HG03066 (cell line): ENCODE measurements at regions not wholly inside any gene's neighbourhood (a gene's known extent, or its start where the extent isn't known, plus 50 kb on each side); places are given as distances from the start of the nearest gene placed in this dataset.
"Not testable (repeated sequence)": the region's sequence is repeated elsewhere in the genome, so short reads cannot be mapped to it uniquely, and the experiment has no call there.

Experiments used
- ATAC-seq: cut with Tn5 transposase; IDR thresholded peaks from one replicate; pipeline ENCODE4 v1.9.1; 2021; ENCODE audit warnings: low read depth; ENCODE audit not compliant: unreplicated experiment

DNA sequence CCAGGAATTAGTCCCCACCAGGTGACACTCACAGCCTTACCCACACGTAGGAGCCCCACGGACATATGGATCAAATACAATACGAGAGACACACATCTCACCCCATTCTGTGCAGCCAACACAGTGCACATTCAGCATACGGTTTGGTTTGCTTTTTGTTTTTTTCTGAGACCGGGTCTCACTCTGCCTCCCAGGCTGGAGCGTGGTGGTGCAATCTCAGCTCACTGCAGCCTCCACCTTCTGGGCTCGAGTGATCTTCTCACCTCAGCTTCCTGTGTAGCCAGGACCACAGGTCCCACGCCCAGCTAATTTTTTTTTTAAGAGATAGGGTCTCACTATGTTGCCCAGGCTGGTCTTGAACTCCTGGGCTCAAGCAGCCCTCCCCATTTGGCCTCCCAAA lies 102.8 kb downstream of the POTEB start:
- not testable (repeated sequence) for ATAC-seq

DNA sequence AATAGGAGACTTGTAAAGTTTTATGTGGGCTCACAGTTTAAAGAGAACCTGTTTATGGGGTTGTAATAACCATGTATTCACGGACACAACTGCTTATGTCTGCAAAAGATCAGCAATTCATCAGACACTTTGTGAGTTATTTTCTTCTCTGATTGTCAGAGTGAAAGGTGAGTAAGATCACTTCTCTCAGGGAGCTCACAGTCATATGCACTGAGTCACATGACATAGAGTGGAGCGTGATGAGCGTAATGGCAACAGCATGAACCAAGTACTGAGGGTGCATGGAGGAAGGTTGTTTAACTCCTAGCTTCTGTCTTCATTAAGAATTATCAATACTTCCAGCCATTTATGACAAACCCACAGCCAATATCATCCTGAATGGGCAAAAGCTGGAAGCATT lies 111.0 kb downstream of the POTEB start:
- not testable (repeated sequence) for ATAC-seq

DNA sequence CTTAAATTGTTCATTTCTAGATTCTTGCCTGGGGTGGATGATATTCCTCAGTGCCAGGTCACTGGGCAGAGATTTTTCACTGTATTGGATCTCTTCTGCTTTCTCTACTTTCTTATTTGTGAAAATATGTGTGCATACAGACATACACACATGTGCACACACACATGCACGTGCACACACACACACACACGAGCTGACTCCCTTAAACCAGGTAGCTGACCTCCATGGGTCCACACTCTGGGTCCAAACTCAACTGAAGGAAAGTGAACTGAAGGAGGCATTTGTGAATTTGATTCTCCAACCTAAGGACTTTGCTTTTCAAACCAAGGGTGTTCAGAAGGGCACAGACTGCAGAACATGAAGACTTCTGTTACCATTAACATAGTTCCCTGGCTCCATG lies 113.8 kb downstream of the POTEB start:
- ATAC-seq = not testable (repeated sequence)

DNA sequence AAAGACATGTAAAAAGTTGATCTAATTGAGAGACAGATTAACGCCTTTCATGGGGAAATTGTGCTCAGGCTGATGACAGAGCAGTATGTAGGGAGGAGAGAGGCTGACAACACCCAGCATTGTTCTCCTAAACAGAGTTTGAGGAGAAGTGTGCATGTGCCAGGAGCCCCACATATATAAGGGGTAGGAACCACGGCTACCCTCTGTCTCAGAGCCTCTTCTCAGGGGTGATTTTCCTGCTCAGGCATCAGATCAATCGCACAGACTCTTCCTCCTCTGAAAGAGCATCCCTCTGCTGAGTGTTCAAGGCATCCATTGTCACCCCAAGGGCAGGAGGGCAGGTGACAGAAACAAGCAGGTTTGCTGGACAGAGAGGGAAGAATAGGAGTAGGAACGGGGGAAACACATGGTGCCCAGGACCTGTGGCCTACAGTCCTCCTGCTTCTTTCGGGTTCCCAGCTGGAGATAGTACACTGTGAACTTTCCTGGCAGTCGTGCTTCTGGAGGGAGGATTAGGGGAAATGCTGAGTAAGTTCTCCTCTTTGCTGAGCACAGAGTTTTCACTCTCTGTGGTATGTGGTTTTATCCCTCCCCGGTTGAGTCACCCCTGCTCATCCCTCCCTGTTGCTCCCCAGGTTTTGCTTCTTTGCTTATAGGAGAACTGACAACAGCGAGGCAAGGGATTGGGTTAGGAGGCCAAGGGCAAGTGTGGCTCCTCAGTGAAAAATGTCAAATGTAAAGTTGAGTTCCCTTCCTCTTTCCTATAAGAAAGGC lies 117.1 kb downstream of the POTEB start:
- ATAC-seq = not testable (repeated sequence)

DNA sequence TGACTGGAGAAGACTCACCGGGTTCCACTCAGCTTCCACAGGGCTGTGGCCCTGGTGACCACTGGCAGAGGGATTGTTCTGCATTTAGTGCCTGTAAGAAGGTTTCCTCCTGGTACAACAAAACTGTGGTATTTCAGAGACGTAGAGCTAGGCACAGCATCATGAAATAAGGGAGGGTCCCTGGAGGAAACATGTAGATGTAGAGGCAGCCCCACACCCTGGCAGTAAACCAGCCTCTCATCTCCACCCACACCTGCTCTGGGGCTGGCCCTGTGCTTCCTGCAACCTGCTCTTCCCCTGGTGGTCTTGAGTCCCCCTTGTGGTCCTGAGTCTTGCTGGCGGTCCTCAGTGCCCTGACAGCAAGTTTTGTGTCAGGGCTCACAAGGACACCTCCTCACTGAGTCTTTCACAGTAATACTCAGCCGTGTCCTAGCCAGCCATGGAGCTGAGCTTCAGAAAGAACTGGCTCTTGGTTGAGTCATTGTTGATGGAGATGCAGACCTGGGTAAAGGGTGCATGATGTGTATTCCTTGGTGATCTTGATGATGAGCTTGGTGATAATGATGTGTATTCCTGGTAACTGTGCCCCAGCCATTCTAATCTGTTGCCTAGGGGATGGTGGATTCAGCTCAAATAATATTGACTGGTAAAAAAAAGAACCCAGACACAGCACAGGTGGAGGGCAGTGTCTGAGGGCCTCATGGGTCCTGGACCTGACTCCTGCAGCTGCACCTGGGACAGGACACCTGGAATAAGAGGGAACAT lies 118.0 kb downstream of the POTEB start:
- ATAC-seq = not testable (repeated sequence)

DNA sequence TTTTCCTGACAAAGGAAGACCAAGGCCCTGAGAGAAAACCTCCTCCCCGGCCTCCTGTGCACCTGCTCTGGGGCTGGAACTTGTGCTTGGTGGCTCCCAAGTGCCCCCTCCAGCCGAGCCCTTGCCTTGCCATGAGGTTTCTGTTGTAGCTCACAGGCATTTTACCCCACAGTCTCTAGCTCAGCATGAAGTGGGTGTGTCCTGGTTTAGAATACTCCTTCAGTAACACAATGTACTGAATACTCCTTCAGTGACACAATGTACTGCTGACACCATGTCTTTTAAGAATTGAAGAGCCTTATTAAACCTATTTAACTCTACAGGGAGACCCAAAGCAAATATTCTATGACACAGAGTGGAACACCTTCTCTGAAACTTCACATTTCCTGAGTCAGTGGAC lies 123.7 kb downstream of the POTEB start:
- ATAC-seq = not testable (repeated sequence)

DNA sequence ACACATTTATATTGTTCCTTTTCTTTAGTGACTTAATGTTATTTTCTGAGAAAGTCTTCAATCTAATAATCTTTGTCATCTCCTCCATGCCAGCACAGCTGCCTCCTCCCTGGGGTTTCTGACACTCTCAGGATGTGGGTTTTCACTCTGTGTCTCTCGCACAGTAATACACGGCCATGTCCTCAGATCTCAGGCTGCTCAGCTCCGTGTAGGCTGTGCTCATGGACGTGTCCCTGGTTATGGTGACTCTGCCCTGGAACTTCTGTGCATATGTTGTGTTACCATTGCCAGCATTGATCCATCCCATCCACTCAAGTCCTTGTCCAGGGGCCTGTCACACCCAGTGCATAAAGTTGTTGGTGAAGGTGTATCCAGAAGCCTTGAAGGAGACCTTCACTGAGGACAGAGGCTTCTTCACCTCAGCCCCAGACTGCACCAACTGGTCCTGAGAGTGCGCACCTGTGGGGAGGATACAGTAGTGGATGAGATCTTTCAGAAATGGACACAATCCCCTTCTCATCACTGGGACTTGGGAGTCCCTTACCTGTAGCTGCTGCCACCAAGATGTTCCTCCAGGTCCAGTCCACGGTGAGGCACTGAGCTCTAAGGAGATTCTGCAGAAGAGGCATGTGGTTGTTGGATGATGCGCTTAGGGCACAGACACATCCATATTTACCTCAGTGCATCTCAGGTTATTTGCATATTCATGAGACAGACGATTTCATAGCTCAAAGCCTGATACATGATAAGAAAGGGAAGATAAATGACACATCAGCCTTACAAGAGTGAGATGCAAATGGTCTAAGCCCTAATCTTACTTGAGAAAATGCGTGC lies 125.2 kb downstream of the POTEB start:
- not testable (repeated sequence) for ATAC-seq

DNA sequence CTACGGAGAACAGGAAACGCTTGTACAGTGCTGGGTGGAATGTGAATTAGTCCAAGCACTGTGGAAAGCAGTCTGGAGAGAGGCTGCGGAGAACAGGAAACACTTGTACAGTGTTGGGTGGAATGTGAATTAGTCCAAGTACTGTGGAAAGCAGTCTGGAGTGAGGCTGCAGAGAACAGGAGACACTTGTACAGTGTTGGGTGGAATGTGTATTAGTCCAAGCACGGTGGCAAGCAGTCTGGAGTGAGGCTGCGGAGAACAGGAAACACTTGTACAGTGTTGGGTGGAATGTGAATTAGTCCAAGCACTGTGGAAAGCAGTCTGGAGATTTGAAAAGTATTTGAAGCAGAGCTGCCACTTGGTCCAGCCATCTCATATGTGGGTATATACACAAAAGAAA lies 128.4 kb downstream of the POTEB start:
- not testable (repeated sequence) for ATAC-seq

DNA sequence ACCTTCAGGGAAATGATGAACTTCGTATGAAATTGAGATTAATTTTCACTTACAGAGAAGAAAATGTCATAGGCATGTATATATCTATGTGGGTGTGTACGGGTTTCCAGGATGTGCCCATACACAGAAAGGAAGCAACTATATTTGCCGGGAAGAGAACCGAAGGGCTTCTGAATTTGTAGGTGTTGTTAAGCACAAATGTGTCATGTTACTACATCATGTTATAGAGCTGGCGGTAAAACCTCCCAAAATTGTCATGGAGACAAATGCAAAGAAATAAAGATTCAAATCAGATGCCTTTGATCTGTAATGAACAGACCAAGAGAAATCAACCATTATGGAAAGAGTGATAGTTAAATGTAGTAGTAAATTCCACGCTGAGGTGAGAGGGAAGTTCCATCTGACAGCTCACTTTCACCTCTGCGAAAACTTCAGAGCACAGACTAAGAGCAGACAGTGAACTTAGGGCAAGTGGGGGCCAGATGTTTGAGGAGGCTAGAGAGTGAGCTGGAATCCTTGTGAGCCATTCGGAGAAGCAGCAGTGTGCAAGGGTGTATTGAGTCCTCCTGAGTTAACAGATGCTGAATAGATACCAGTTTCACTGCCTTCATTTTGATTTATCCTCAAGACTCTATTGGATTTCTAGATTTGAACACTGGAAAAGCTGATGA lies 133.2 kb downstream of the POTEB start:
- not testable (repeated sequence) for ATAC-seq

DNA sequence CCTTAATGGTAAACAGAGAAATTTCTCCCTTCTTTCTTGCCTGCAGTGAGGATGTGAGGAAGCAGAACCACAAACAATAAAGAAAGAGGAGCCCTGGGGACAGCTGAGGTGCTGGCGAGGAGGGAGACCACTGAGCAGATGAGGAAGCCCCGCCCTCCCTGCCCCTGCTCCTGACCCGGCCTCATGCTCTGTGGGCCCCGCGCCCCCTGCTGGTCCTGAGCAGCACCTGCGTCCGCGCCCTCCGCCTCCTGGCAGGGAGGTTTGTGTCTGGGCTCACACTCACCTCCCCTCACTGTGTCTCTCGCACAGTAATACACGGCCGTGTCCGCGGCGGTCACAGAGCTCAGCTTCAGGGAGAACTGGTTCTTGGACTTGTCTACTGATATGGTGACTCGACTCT lies 135.5 kb downstream of the POTEB start:
- not testable (repeated sequence) for ATAC-seq

DNA sequence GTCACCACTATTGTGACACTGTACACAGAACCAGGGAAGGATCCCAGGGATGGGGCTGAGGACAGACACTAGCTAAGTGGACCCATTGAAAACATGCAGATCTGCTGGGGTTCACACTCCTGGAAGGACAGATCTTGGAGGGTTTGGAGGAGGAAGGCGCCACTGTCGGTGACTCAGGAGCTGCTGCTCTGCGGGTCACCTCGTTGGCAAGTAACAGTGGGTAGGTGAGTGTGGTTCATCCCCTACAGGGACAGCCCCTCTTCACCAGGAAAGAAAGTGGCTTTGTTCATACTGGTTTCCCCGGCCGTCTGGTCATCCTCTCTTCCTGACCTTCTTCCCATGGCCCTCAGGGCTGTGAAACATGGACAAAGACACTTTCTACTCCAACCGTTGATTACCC lies 139.5 kb downstream of the POTEB start:
- not testable (repeated sequence) for ATAC-seq

DNA sequence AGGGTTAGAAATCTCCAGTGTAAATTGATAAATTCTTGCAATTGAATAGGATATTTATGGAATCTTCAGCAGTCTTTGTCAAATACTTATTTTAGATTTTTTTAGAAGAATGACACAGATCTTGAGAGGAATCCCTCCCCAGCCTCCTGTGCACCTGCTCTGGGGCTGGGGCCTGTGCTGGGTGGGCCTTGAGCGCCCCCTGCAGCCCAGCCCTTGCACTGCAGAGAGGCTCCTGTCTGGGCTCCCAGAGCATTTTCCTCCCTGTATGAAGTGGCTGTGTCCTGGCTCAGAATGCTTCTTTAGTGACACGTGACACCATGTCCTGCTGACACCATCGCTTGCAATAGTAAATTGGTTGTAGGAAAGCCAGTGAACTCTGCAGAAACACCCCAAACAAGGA lies 141.1 kb downstream of the POTEB start:
- ATAC-seq = not testable (repeated sequence)

DNA sequence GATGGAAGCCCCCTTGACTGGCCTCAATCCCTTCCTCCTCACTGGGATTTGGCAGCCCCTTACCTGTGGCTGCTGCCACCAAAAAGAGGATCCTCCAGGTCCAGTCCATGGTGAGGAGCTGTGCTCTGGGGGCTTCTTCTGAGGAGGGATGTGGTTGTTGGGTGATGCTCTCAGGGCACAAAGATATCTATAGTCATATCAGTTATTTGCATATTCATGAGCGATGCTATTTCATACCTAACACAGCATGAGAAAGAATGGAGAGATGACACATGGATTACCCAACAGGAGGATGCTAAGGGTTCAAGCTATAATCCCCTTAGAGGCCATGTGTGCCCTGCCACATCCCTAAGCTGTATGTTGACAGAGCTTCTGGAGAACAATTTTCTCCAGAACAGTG lies 141.7 kb downstream of the POTEB start:
- ATAC-seq = not testable (repeated sequence)

DNA sequence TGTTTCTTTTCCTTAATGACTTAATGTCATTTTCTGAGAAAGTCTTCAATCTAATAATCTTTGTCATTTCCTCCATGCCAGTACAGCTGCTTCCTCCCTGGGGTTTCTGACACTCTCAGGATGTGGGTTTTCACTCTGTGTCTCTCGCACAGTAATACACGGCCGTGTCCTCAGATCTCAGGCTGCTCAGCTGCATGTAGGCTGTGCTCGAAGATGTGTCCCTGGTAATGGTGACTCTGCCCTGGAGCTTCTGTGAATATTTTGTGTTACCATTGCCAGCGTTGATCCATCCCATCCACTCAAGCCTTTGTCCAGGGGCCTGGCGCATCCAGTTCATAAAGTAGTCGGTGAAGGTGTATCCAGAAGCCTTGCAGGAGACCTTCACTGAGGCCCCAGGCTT lies 142.2 kb downstream of the POTEB start:
- not testable (repeated sequence) for ATAC-seq

DNA sequence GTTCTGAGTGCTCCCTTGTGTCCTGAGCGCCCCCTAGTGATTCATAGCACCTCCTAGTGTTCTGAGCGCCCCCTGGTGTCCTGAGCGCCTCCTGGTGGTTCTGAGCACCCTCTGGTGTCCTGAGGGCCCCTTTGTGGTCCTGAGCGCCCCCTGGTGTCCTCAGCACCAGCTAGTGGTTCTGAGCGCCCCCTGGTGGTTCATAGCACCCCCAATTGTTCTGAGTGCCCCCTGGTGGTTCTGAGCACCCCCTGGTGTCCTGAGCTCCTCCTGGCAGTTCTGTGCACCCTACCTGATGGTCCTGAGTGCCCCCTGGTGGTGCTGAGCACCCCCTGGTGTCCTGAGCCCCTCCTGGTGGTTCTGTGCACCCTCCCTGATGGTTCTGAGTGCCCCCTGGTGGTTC lies 146.0 kb downstream of the POTEB start:
- peak; percentile 54 for ATAC-seq

DNA sequence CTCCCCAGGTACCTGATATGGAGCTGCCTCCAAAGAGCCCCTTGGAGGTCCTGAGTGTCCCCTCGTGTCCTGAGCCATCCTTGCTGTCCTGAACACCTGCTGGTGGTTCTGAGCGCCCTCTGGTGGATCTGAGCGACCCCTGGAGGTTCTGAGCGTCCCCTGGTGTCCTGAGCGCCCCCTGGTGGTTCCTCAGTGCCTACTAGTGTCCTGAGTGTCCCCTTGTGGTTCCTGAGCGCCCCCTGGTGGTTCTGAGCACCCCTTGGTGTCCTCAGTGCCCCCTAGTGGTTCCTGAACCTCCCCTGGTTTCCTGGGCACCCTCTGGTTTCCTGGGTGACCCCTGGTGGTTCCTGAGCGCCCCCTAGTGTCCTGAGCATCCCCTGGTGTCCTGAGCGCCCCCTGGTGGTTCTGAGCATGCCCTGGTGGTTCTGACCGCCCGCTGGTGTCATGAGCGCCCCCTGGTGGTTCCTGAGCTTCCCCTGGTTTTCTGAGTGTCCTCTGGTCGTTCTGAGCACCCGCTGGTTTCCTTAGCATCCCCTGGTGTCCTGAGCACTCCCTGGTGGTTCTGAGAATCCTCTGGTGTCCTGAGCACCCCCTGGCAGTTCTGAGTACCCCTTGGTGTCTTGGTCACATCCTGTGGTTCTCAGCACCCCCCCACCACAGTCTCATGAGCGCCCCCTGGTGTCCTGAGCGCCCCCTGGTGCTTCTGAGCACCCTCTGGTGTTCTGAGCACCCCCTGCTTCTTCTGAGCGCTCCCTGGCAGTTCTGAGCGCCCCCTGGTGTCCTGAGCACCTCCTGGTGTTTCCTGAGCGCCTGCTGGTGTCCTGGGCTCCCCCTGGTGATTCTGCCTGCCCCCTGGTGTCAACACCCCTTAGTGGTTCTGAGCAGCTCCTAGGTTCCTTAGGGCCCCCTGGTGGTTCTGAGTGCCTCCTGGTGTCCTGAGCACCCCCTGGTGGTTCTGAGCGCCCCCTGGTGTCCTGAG lies 146.8 kb downstream of the POTEB start:
- ATAC-seq = peak; percentile 58

DNA sequence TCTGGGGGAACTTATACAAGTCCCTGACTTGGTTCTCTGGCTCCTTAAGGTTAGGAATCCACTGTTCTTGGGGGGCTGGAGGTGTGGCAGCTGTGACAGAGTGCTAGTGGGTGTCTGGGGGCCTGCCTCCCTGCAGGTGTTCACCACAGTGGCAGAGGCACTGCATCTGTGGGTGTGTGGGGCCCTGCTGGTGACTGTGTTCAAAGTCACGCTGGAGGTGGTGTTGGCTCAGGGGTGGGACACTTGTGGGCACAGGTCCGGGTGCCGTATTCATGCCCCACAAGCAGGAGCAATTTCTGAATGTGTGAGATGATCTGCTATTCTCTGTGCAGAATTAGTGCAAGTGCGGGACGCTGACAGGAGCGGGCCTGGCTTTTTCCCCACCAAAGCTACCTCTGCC lies 152.5 kb downstream of the POTEB start:
- ATAC-seq = not testable (repeated sequence)

DNA sequence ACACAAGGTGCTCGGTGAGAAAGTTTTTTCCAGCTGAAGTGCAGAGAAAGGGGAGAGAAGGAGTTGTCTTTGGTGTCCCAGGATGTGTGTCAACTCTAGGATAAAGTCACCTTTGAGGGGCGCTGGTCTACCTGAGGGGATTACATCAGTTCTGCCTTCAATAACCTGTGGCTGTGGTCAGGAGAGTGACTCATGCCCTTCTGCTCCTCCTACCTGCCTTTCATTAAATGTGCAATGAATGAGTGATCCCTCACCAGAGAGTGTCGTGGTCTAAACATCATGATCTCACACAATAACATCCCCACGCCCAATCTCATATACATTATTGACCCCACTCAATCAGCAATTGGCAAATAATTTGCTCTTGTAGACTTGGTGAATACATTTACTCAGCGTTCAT lies 156.4 kb downstream of the POTEB start:
- not testable (repeated sequence) for ATAC-seq

DNA sequence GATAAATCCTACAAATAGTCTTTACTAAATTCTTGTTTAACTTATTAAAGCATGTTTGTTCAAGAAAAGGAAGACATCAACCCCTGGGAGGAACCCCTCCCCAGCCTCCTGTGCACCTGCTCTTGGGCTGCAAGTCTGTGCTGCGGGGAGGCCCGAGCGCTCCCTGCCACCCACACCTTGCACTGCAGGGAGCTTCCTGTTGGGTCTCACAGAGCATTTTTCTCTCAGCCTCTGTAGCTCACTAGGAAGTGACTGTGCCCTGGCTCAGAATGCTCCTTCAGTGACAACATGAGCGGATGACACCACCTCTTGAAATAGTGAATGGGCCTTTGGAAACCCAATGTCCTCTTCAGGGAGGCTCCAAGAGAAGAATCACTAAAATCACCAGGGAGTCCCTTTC lies 158.8 kb downstream of the POTEB start:
- ATAC-seq = peak; percentile 70
